Endometrium (tissue), 2 donors: ENCODE measurements at regions not wholly inside any gene's neighbourhood (a gene's known extent, or its start where the extent isn't known, plus 50 kb on each side); places are given as distances from the start of the nearest gene placed in this dataset.
"Not testable (repeated sequence)": the region's sequence is repeated elsewhere in the genome, so short reads cannot be mapped to it uniquely, and the experiment has no call there.

Experiments used
- FAIRE-seq: peaks from 2 replicates; lab custom pipeline; 2012; peaks lifted over from hg19 to GRCh38; lab: Jason Lieb, UNC
- donor health status: control.
- donor health status: control.

- FAIRE-seq = not testable (repeated sequence)
These were observed 190.7 kb downstream of the TTC6 start for GRCh38 chr14:37786114-37786625.

GRCh38 chr14:37787879-37788494 lies 192.6 kb downstream of the TTC6 start:
- no peak for FAIRE-seq

GRCh38 chr14:37791384-37792036 lies 196.1 kb downstream of the TTC6 start:
- no peak for FAIRE-seq

- FAIRE-seq = no peak
These were observed 196.7 kb downstream of the TTC6 start for GRCh38 chr14:37792124-37792523.

GRCh38 chr14:37796703-37797416 lies 201.4 kb downstream of the TTC6 start:
- no peak for FAIRE-seq

- FAIRE-seq = no peak
These were observed 202.2 kb downstream of the TTC6 start for GRCh38 chr14:37797675-37798074.

GRCh38 chr14:37807722-37808121 lies 212.3 kb downstream of the TTC6 start:
- no peak for FAIRE-seq

GRCh38 chr14:37810094-37810801 lies 214.8 kb downstream of the TTC6 start:
- no peak for FAIRE-seq

GRCh38 chr14:37813732-37814131 lies 218.3 kb downstream of the TTC6 start:
- FAIRE-seq = no peak

GRCh38 chr14:37816135-37816534 lies 220.7 kb downstream of the TTC6 start:
- no peak for FAIRE-seq

GRCh38 chr14:37816743-37817295 lies 221.4 kb downstream of the TTC6 start:
- no peak for FAIRE-seq

- no peak for FAIRE-seq
These were observed 224.0 kb downstream of the TTC6 start for GRCh38 chr14:37819155-37820015.

GRCh38 chr14:37820810-37821209 lies 225.4 kb downstream of the TTC6 start:
- FAIRE-seq = not testable (repeated sequence)

GRCh38 chr14:37824939-37825712 lies 229.7 kb downstream of the TTC6 start:
- FAIRE-seq = no peak

- no peak for FAIRE-seq
These were observed 231.4 kb downstream of the TTC6 start for GRCh38 chr14:37826869-37827268.

GRCh38 chr14:37830271-37830670 lies 234.8 kb downstream of the TTC6 start:
- no peak for FAIRE-seq

- FAIRE-seq = no peak
These were observed 238.8 kb downstream of the TTC6 start for GRCh38 chr14:37834275-37834674.

GRCh38 chr14:37838778-37839177 lies 243.3 kb downstream of the TTC6 start:
- not testable (repeated sequence) for FAIRE-seq

- not testable (repeated sequence) for FAIRE-seq
These were observed 245.6 kb downstream of the TTC6 start for GRCh38 chr14:37841039-37841438.

- no peak for FAIRE-seq
These were observed 246.7 kb downstream of the TTC6 start for GRCh38 chr14:37842106-37842505.
